Stimulated activated naive CD8-positive, alpha-beta T cell treated with anti-CD3 and anti-CD28 coated beads, Interleukin-15, Interleukin-2, amounts not matched to agents 100 U/mL and 50 U/mL, for 24 hours (primary cell): ENCODE measurements at regions not wholly inside any gene's neighbourhood (a gene's known extent, or its start where the extent isn't known, plus 50 kb on each side); places are given as distances from the start of the nearest gene placed in this dataset.

Experiments used
- ATAC-seq: fragments of 150-1000 bp; cut with Tn5 transposase; one replicate; pipeline ENCODE4 v1.10.0; 2021
- DNase-seq: peaks from one replicate; pipeline ENCODE4 v3.0.0; 2021

DNA sequence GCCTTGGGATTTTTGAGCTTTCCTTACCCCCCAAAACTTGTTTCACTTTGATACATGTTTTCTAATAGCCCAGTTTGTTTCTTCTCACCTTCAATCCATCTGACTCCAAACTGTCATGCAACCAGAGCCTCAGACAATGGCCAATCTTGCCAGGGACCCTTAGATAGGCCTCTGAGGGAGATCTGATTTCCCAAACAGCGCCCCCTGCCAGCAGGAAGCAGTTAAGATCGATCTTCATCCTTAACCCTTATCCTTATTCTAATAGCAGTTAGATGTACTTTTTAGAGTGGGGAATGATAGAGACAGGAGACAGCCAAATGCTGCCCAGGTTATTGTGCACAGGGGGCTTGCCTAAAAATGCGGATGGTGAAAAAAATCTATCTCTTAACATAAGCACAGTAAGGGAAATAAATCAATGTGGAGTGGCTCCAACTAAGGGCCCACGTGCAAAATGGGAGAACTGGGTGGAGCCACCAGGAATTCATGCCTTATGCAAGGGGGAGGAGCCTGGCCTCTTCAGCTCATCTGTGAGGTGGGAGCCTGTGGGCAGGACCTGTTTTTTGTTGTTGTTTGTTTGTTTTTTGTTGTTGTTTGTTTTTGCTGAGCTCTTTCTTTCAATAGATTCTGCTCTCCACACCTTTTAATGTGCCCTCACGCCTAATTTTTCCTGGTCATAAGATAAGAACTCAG lies 833.6 kb upstream of the AGA start:
- ATAC-seq (no peak), DNase-seq (no peak)

GRCh38 chr4:178280362-178280761 lies 838.1 kb upstream of the AGA start:
- DNase-seq, result no peak
- ATAC-seq, result no peak

DNA sequence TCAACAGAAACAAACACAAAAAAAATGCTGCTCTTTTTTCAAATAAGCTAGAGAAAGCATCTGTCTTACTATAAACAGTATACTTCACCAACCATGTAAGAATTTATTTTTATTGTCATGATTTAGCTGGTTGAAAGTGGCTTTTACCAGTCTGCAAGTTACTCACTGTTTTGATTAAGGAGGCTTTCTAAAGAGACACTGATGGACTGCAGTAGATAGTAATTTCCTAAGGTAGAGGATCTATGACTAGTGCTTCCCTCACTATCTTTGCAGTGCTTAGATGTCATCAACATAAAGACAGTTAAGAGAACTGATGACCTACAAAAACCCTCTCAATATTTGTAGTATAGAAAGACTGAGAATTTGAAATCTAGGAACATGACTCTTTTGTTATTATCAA lies 846.2 kb upstream of the AGA start:
- DNase-seq, result no peak
- ATAC-seq, result no peak

DNA sequence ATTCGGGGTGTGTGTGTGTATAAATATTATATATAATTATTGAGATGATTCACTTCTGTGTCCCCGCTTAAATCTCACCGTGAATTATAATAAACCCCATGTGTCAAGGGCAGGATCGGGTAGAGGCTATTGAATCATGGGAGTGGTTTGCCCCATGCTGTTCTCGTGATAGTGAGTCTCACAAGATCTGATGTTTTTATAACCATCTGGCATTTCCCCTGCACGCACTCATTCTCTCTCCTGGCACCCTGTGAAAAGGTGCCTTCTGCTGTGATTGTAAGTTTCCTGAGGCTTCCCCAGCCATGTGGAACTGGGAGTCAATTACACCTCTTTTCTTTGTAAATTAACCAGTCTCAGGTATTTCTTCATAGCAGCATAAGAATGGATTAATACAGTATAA lies 851.4 kb upstream of the AGA start:
- DNase-seq (no peak), ATAC-seq (no peak)

GRCh38 chr4:178296669-178297068 lies 854.4 kb upstream of the AGA start:
- no peak for DNase-seq
- ATAC-seq, result no peak

- DNase-seq (no peak), ATAC-seq (no peak)
Measured at GRCh38 chr4:178306565-178306964, 864.3 kb upstream of the AGA start.

- DNase-seq (no peak), ATAC-seq (no peak)
Measured at GRCh38 chr4:178309890-178310289, 867.7 kb upstream of the AGA start.

GRCh38 chr4:178311997-178312396 lies 869.8 kb upstream of the AGA start:
- DNase-seq (no peak), ATAC-seq (no peak)

GRCh38 chr4:178314287-178314686 lies 872.0 kb upstream of the AGA start:
- DNase-seq (no peak), ATAC-seq (no peak)

- DNase-seq (no peak), ATAC-seq (no peak)
Measured at GRCh38 chr4:178316211-178316610, 874.0 kb upstream of the AGA start.

GRCh38 chr4:178320003-178320402 lies 877.8 kb upstream of the AGA start:
- DNase-seq, result no peak
- no peak for ATAC-seq

DNA sequence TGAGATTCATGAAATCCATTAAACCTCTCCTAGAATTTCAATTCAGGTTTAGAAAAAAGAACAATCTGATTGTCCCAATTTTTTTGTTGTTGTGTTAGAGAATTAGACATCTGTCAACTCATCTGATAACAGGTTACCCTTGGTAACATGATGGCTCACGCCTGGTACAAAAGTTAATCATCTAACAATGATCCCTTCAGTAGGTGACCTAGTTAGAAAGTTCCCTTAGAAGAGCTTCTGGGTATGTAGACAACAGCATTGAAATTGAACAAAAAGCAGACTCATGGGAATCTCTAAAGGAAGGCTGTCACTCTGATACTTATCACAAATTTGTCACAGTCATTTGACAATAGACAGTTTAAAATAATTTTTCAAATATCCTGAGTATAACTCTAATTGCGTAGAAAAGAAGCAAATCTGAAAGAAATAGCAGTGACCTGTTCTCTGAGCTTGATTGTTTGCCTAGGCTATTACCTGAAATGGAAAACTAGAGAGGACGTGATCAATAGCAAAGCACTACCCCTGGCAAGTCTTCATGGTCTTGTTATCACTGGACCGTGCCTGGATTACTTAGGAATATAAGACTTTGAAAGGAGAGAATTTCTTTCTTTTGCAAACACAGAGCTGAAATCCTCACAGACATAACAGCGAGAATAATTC lies 880.4 kb upstream of the AGA start:
- DNase-seq, result no peak
- no peak for ATAC-seq

DNA sequence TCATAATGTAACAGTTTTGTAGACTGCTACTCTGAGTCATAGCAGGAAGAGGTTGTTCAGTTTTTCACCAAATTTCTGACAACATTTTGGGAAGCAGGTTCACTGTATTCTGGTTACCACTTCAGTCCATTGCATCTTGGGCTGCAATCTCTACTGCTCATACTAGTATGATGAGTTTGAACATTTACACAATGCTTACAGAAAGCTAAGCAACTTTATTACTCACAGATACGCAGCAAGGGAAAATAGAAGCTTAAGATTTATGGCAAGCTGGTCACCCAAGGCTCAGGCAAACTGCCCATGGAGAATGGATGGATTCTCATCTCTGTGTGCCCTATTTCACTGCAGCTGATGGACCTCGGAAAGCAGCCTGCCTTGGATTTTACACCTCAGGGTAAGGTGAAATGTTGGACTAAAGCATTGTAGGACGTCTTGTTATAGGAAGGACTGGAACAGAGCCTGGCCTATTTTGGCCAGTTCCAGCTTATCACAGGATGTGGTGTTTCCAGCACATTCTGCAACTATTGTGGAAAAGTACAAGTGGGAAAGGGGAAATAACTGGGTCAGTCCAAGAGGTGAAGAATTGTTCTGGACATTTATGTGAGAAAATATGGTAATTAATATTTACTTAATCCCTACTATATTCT lies 887.1 kb upstream of the AGA start:
- no peak for ATAC-seq
- DNase-seq, result no peak

- ATAC-seq (no peak), DNase-seq (no peak)
Measured at GRCh38 chr4:178333355-178333754, 891.1 kb upstream of the AGA start.

GRCh38 chr4:178339769-178340168 lies 897.5 kb upstream of the AGA start:
- ATAC-seq, result no peak
- no peak for DNase-seq

GRCh38 chr4:178340468-178340867 lies 898.2 kb upstream of the AGA start:
- DNase-seq (no peak), ATAC-seq (no peak)

GRCh38 chr4:178344096-178344495 lies 901.9 kb upstream of the AGA start:
- ATAC-seq (no peak), DNase-seq (no peak)

DNA sequence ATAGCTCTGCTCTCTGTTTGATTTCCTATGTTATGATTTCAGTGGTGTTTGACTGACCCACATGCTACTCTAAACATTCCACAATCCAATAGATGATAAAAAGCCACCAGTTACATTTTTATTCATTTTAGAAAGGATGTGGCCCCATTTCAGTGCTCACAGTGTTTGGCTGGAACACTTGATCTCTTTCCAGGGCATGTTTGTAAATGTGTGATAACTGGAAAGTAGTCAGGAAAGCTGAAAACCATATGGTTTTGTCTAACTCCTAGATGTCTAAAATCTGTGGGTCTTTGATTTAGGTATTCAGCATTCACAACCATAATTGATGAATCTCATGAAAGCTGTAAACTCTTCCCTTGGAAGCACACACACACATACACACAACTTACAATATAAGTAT lies 904.9 kb upstream of the AGA start:
- DNase-seq (no peak), ATAC-seq (no peak)

- ATAC-seq (no peak), DNase-seq (no peak)
Measured at GRCh38 chr4:178349601-178350000, 907.4 kb upstream of the AGA start.

DNA sequence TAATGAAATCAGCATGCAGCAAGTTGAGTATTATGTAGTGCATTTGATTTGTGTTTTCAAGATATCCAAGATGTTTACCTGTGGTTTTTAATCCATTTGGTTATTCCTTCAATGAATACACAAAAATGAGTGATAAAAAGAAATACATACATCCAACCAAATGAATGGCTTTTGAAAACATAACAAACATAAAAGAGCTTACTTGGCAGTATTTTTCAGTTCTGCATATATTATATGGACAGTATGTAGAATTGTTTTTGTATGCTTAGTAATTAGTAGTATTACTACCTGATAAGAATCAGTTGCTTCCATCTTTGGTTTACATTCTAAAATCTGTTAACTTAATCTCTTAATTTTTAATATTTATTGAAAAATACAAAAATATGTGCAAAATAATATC lies 908.9 kb upstream of the AGA start:
- no peak for DNase-seq
- ATAC-seq, result no peak

- no peak for DNase-seq
- no peak for ATAC-seq
Measured at GRCh38 chr4:178356725-178357124, 914.5 kb upstream of the AGA start.

DNA sequence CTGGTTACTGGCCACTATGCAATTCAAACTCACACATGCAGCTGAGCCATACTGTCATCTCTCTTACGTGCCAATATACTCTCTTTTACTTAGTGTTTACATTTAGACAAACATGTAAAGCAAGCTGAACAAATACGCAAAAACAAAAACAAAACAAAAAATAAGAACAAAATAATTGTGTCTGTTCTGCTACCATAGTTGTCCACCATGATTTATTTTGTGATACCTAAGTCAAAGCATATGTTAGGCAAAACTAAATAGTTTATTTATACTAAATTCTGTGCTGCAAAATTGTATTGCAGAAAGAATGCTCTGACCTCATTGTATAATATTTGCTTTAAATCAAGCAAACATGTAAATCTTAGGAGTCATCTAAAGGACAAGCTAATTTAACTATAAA lies 943.2 kb upstream of the AGA start:
- no peak for ATAC-seq
- DNase-seq, result no peak

- DNase-seq, result no peak
Measured at GRCh38 chr4:178387756-178388155, 945.5 kb upstream of the AGA start.

DNA sequence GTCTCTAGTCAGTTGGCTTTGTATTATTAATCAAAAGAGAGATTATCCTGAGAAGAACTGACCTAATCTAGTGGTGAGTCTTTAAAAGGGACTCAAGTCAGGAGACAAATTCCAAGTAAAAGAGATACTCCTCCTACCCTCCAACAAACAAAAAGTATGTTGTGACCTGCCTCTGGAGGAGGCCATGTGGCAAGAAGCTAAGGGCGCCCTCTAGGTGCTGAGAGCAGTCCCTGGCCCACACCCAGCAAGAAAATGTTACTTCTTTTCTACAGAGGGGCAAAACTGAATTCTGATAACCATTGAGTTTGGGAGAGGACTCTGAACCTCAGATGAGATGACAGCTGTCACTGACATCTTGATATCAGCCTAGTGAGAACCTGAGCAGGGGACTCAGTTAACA lies 953.6 kb upstream of the AGA start:
- DNase-seq (no peak), ATAC-seq (no peak)

More at GRCh38 chr4:178387756-178388155, 945.5 kb upstream of the AGA start:
- no peak for ATAC-seq
